ENCODE measurements at regions not wholly inside any gene's neighbourhood (a gene's known extent, or its start where the extent isn't known, plus 50 kb on each side); places are given as distances from the start of the nearest gene placed in this dataset.

DNA sequence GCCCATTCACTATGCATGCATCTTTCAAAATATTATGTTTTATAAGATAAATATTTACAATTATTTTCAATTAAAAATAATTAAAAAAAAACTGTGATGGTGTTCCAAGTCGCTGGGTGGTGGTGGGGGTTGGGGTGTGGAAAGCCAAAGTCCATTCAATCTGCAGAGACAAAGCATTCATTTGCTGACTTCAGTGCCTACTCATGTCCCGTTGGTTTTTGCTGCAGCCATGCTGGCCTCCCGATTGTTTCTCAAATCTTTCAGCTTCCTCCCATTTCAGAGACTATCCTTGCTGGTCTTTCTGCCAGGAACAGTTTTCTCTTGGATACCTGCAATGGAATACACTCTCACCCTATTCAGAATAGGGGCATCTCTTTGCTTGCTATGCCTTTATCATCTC lies 331.5 kb upstream of the NOVA1 start:
- no peak for DNase-seq

DNA sequence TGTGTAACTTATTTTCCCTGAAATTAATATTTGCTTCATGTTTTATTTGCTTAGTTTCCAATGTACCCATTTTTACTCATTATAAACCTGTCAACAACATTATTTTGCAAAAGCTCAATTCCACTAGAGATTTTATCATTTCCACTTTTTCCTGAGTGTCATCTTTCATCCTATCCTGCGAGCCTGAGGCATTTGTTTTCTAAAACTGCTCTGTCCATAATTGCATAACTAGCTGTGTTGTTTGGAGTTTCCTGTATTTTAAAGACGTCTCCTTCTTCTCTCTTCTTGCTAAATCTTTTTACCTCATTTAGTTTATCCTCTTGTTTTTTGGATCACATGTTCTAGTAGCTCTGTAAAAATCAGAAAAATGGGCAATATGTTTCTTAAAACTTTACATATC lies 332.7 kb upstream of the NOVA1 start:
- DNase-seq = no peak

DNA sequence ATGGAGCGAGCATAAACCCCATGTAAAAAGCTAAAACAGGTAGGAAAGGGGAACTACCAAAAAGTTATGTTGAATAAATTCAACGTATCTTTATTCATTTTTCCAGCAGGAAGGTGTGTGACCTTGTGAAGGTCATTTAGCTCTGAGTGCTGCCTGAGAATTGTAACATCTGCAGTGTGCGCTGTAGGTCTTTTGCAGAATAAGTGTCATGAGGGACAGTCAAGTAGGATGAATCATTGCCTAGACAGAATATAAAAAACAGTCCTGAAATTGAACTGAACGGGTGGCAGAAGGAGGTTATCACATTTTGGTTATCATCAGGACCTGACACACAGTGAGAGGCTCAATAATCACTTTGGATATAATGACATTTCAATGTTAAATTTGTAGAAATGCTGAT lies 334.8 kb upstream of the NOVA1 start:
- no peak for DNase-seq

DNA sequence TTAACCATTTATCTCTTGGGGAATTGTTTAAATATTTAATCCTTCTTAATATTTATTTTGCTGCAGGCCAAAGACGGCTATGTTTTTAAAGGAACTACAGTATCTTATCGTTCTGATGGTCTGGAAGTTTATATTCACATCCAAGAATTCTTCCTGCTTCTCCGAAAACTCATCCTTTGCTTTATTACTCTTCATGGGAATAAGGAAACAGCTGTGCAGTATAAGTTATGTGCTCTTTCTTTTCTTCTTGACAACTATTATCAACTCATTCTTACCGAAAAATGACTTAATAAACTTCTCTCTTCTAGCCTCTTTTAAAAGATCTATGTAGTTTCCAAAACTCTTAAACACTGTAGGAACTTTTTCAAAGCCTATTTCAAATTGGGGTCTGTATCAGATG lies 335.6 kb upstream of the NOVA1 start:
- no peak for DNase-seq

DNA sequence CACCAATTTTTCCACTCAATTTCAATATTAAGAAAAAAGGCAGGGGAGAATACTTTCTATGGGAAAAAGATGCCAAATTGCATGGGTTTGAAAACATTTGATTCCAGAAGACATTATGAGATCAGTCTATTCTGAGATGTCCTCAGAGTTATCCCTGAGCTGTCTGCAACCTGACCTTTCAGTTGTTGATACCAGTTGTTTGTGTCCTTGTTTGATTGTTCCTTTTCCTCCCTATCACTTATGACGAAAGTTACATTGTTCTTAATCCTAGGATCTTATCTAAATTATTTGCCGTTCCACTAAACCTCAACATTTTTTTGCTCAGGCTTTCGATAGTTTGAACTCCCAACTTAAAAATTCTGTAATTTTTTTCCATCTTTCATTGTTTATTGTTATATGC lies 336.3 kb upstream of the NOVA1 start:
- no peak for DNase-seq

DNA sequence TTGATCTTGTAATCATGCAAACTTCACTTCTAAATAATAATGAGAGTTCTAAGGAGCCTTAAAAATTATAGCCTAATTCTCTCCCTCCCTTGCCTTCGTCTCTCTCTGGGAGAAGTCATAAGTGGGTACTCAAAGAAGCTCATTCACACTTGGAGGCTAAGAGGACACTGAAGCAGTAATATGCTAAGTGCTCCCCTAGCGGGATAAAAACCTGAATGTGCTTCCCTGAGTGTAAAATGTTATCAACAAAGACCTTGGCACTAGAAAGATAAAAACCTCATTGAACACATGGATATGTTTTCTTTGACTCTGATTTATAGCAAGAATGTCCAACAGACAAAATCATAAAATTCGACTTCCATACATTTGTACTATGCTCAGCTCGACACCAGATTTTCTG lies 337.9 kb upstream of the NOVA1 start:
- no peak for DNase-seq

DNA sequence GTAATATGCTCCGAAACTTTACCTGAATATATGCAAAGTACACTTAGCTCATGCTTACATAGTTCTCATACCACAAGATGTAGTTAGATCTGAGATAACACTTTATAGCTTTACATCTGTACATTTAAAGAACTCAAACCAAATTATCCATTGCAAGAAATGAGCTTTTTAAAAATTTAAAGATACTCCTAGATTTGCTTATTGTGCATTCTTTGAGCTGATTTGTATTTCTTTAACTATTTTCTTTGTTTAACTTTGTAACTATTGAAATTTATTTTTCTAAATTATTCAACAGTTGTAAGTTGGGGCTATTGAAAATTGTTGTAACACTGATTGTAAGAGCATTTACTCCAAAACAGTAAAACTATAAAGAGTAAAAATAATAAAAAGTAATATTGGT lies 340.2 kb upstream of the NOVA1 start:
- no peak for DNase-seq

DNA sequence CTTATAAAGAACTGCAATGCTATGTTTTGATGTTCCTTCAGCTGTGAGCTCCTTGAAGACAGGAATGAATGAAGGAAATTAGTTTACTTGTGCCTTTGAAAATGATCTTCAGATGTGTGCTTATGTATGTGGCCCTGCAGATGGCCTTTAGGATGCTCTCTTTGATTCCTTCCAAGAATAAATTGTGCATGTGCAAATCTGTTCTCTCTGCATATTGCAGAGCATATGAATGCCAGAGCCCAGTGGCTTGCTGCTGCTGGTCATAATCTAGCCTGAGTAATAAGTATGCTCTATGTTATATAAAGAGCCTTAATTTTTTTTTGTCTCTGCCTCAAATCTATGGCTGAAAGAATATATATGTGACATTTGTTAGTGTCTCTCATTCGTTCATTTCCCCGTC lies 341.9 kb upstream of the NOVA1 start:
- DNase-seq = no peak

DNA sequence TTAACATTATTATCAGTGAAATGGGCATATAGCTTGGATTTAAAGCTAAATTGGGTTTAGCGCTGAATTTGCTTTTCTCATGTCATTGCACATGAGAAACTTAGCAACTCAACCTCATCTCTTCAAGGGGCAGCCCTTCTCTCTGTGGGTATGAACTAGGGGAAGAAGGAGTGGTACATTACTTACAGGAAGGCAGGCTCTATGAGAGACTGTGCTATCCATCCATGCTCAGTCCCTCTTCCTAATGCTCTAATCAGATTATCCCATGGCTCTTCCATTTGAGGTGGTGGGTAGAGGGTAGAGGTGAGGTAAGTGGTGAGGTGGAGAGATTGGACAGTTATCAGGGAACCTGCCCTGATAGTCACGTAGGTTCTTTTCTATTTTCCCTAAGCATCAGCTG lies 343.7 kb upstream of the NOVA1 start:
- no peak for DNase-seq

DNA sequence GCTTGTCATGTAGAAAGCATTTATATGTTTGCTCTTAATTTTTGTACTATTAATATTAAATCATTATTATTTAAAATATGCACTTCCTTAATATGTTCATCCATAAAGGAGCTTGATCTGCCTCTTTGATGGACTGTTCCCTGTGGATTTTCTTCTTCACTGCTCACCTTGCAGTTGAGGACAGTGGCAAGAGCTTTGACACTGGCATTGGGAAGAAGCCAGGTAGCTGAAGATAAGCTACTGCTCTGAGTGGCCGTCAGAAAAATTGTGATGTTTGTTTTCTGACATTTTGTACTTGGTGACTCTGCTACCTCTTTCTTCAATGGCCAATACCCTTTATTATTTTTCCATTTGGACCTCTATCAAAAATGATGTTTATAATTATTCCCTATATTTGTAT lies 349.4 kb upstream of the NOVA1 start:
- no peak for DNase-seq

DNA sequence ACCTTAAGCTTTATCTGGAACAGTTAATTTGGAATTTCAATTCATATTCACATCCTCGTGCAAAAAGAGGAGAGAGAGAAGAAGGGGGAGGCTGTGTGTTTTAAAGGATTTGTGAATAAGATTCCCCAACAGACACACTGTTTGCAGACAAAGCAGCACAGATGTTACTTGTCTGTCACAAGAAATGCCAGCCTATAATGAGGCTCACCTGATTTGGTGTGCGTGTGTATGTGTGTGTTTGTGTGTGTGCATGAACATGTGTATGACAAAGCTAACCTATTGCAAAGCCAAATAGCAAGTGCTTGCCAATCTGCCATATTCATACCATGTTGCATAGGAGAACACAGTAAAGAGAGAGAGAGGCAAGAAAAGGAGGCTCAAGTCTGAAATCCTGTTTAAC lies 361.6 kb upstream of the NOVA1 start:
- DNase-seq = no peak

DNA sequence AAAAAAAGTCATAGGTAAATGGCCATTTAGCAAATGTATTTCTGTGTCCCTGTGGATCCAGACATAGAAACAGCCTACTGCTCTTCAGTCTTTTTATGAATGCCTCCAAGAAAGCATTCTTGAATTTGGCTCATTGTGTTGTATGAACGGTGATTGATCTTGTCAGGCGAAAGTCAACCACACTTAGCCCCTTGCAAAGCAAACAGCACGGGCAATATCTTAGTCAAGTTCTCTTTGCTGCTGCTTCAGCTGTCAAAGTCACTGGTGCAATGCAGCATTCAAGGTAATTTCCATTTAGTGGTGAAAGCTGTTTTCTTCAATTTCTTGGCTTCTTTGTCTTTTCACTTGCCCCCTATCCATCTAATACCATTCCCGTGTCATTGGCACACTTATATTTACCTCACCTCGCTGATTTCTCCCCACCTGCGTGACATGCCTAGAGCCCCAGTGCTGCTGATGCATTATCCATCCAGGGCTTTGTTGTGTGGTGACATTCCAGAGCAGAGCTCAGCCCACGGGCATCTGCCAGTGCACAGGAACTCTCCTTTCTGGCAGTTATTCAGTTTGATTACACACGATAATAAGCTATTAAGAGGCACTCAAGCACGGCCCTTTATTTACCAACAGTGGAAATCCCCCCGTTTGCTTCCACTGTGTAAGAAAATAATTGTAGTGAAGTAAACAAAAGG lies 362.3 kb upstream of the NOVA1 start:
- DNase-seq = peak; percentile 10

DNA sequence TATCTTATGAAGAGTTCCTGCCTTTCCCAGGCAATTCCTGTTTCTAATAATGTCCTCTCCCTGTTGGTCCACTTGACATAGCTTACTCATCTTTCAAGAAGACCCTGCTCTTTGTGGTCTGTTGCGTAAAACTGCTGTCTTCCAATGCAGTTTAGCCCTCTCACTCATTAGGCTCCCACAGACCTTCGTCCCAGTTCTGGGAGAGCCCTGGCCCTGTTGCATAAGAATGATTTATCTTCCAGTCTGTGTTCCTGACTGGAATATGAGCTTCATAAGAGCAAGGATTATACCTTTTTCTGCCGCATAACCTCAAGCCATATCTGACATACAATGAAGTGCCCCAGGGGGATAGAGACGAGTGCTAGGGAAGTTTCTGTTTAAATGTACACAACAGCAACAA lies 365.9 kb upstream of the NOVA1 start:
- DNase-seq = no peak

DNA sequence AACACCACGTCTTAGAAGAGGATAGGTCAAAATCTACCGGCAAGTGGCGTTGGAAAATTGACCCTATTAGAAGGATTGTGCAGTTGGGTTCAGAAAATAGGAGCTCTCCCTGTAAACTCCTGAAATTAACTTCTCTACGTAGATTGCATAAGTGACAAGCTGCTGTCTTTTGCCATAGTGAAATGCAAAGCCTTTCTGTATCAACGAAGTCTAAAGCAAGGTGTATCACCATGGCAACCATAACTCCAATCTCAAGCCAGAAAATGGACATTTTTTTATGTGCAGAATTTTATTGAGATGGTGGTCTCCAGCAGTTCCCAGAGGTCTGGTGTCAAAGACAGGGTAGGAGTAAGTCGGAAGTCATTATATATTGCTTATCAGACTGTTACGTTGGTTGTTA lies 367.7 kb upstream of the NOVA1 start:
- no peak for DNase-seq

DNA sequence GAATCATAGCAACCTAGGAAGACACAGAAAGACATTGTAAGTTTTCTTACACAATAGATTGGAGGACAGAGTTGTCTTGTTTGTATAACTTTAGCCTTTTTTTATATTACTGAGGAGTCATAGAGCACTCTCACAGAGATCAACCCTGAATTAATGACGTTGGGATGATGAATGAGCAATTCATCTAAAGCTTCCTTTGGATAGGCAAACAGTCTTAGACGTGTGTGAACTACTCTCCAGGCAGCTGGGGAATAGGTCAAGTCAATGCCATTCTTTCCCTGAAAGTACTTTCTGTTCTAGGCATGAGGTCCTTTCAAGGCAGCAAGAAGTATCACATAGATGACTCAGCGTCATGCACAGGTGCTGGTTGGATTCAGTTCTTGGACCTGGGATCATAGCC lies 369.1 kb upstream of the NOVA1 start:
- DNase-seq = no peak

DNA sequence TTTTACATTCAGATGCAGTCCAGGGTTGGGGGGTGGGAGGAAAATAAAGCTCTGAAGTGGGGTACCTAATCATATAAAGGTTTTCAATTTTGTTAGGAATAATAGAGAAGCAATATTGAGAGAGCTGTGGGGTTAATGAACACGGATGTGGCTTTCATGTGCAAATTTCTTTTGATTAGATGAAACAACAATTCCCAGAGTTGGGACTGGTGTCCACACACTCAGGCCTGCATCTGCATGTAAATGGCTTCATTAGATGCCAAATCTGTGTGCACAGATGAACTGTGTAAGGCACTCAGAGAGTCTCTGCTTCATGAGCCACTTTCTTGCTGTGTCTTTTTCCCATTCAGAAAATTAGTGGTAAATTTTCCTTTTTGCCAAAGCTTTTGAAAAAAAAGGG lies 377.1 kb upstream of the NOVA1 start:
- DNase-seq = no peak

DNA sequence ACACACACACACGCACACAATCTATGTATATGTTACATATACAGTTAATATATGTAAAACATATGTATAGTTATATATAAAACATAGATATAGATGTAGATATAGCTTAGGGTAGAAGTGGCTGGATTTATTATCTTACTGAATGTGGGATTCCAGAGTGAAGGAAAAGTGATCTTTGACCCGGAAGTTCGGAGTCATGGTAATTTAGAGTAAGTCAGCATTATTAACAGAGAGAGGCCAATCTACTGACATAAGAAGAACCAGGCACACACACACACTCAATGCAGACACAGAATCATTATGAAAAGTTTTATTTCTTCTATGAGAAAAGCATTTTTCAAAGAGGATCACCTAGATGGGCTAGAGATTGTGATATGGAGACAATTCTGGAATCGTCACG lies 384.2 kb upstream of the NOVA1 start:
- DNase-seq = no peak

DNA sequence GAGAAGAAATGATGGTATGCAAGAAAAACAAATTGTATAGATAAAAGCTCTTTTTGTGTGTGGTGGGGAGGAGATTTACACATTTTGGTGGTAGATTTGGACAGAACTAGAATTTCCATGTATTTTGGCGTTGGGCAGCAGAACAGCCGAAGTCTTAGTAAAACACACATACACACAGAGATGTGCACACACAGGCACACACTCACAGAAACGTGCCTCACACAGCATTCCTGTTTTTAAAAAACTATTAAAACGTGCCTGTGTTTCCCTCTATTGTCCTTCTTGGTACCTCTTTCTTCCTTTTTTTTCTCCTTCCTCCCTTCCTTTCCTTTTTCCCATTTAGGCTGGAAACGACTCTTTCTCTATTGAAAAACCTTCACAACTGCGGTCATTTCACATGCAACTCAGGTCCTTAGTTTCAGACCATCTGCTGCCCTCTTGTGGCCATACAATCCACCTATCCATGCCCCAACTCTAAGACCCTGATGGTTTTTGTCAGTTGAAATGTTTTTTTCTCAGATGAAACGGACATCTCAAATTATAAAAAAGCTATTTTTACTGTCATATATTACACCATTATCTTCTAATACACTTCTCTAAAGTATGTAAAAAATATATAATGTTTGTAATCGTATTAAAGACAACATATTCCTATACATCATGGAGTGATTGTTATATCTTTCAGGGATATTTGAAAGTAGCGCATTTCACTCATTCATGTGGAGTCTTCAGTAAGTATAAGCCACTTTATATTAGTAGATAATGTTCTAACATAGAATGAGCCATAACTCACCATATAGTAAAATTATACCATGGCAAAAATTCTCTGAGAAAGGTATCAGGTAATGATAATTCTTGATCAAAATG lies 386.7 kb upstream of the NOVA1 start:
- DNase-seq = peak; percentile 82

DNA sequence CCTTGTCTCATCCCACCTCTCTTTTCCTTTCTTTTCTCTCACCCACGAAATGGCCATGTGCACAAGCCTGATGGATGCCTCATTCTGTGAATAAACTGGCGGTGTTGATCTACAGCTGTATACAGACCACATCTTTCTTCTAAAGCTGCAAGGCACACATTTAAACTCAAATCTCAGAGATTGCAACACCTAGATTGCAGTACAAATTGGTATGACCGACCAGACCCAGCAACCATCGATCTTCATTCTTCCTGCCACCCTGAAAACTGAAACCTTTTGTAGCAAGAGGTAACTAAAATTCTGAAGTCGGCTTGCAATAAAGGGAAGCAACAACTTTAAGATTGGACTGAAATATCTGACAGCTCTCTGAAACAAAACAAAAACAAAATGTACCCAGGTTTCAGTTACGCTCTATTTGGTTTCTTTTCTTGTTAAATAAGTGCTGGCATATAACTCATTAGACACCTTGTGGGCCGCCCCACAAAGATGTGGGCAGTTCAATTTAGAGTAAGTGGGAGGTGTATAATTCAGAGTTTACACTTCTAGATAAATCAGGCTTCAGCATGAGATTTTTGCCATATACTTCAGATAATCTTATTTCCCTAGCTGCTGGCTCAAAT lies 390.0 kb upstream of the NOVA1 start:
- DNase-seq = no peak

DNA sequence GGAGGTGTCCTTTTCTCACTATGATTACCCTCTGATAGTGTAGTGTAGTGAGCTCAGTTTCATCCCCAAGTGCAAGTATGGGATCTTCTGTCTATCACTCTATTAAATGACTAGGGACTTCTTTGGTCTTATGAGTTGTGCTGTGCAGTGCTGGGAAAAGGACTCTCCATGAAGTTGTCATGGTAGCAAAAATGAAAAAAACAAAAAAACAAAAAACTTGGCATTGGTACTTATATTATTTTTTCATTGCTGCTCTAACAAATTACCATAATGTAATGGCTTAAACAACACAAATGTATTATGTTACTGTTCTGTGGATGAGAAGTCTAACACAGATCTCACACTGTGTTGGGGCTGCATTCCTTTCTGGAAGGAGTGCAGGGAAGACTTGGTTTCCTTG lies 393.1 kb upstream of the NOVA1 start:
- peak; percentile 38 for DNase-seq

DNA sequence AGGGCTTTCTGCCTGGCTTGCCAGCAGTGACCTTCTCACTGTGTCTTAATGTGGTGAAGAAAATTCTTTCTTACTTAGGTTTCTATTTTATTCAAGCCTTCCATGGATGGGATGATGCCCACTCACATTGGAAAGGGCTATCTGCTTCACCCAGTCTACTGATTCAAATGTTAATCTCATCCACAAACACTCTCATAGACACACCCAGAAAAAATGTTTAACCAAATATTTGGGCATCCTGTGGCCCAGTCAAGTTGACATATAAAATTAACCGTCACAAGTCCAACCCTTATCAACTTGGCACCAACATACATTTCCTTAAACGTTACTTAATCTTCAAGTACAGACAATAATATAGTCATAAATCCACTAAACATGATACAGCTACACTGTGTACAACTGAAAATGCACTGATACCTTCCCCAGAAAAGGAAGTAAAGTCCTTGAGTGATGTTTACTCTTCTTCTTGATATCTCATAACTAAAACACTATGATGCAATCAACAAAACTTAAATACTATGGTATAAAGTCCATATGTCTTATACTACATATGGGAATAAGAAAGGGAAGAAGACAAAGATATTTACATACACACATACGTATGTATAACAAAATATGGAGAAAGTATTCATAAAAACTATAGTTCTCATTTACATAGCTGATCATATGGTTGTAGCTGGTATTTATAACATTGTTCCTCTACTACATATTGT lies 394.7 kb upstream of the NOVA1 start:
- DNase-seq = no peak

DNA sequence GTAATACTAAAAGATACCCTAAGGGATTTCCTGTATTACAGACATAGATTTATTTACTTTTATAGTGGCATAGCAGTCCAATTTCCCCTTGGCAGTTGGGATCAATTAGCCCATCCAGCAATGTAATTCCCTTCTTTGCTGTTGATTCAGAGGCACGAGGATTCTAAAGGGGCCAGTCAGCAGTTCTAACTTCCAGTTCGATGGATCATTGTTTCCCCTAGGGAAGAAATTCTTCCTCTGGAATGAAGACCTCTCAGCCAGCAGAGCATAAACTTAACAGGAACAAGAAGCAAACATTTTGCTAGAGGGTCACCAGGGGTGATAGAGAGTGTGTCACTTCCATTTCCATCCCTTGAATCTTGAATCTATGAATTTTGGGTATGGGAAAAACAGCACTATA lies 395.7 kb upstream of the NOVA1 start:
- DNase-seq = no peak

DNA sequence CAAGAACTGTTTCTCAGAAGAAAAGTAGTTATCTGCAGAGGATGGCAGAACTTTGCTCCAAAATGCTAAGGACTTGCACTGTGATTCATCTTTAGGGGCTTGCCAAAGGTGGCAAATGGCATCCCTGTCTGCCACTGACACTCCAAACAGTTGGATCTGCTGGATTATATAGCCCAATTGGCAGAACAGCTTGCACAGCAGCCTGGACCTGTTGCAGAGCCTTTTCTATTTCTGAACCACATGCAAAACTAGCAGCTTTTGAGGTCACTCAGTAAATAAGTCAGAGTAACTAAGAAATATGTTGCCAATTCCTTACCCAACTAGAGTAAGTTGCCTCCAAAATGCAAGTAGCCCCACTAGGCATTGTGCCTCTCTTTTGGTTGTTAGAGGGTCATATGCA lies 397.5 kb upstream of the NOVA1 start:
- no peak for DNase-seq
